CD4-positive, alpha-beta T cell (primary cell): ENCODE measurements at regions not wholly inside any gene's neighbourhood (a gene's known extent, or its start where the extent isn't known, plus 50 kb on each side); places are given as distances from the start of the nearest gene placed in this dataset.
"Not testable (repeated sequence)": the region's sequence is repeated elsewhere in the genome, so short reads cannot be mapped to it uniquely, and the experiment has no call there.

ENCODE experiments used
- ATAC-seq: fragments of 200-7000 bp; cut with Tn5 transposase; one replicate; pipeline ENCODE4 v1.10.0; 2022; ENCODE audit warnings: mild to moderate bottlenecking; ENCODE audit not compliant: poor library complexity
- CTCF ChIA-PET: fragments of 350-600 bp; sonication (Branson Sonifier 250); formaldehyde crosslinking; loops from one replicate; lab custom pipeline; 2021; ENCODE audit warnings: antibody characterized with exemption, inconsistent platforms; lab: Charles Lee
- POLR2A ChIA-PET: fragments of 350-600 bp; sonication (Branson Sonifier 250); formaldehyde crosslinking; loops from one replicate; lab custom pipeline; 2021; ENCODE audit warnings: antibody characterized with exemption, inconsistent platforms; lab: Charles Lee
- DNase-seq, 14 experiments: peaks; one replicate each; pipeline ENCODE4 v3.0.0-alpha.2; 2013 to 2020; ENCODE audit warnings: mixed read lengths in 2 of 14
- H3K27ac ChIP-seq, 2 donors: one replicate each; pipeline versions ENCODE4 v1.5.1 to v1.7.0; 2013; ENCODE audit warnings: low read length in 2 of 2, low read depth in 1 of 2, mild to moderate bottlenecking in 1 of 2
- H3K27me3 ChIP-seq, 2 experiments: 1 replicate in 1 of 2; 2 replicates in 1 of 2; pipeline versions ENCODE4 v1.6.1 to v1.7.0; 2013; ENCODE audit warnings: low read length in 2 of 2, control low read depth in 1 of 2, mild to moderate bottlenecking in 1 of 2, moderate library complexity in 1 of 2; ENCODE audit not compliant: insufficient read depth in 2 of 2, control insufficient read depth in 1 of 2
- H3K36me3 ChIP-seq: one replicate; pipeline ENCODE4 v1.6.1; 2013; ENCODE audit warnings: low read length, control low read depth; ENCODE audit not compliant: insufficient read depth
- H3K4me1 ChIP-seq: one replicate; pipeline ENCODE4 v1.6.1; 2013; ENCODE audit warnings: low read length, control low read depth; ENCODE audit not compliant: insufficient read depth
- H3K4me3 ChIP-seq: one replicate; pipeline ENCODE4 v1.5.1; 2013; ENCODE audit warnings: mild to moderate bottlenecking, low read length, moderate library complexity
- H3K9me3 ChIP-seq, 2 experiments: 1 replicate in 1 of 2; 2 replicates in 1 of 2; pipeline versions ENCODE4 v1.6.1 to v1.7.0; 2013; ENCODE audit warnings: low read length in 2 of 2, mild to moderate bottlenecking in 2 of 2, control low read depth in 1 of 2, moderate library complexity in 1 of 2; ENCODE audit not compliant: control insufficient read depth in 1 of 2, insufficient read depth in 1 of 2
- H3K27ac Mint-ChIP-seq: one replicate; pipeline ENCODE4 v1.8.0; 2020; ENCODE audit warnings: mixed read lengths
- H3K27me3 Mint-ChIP-seq: one replicate; pipeline ENCODE4 v1.8.0; 2021; ENCODE audit warnings: mixed read lengths
- H3K36me3 Mint-ChIP-seq: one replicate; pipeline ENCODE4 v1.8.0; 2021; ENCODE audit warnings: low read depth, mixed read lengths
- H3K4me1 Mint-ChIP-seq: one replicate; pipeline ENCODE4 v1.8.0; 2021; ENCODE audit warnings: low read depth, mixed read lengths
- H3K4me3 Mint-ChIP-seq: one replicate; pipeline ENCODE4 v1.8.0; 2020; ENCODE audit warnings: mild to moderate bottlenecking, mixed read lengths
- H3K9me3 Mint-ChIP-seq: one replicate; pipeline ENCODE4 v1.8.0; 2020; ENCODE audit warnings: mixed read lengths
- intact Hi-C, 2 experiments: fragments of 100-400 bp; cut with DNase I in 1 of 2; cut with micrococcal nuclease in 1 of 2; formaldehyde crosslinking; loops; one replicate each; pipeline versions ENCODE4 v1.15.1 to v1.9.0; 2023 to 2025; cut with DNase I, micrococcal nuclease
- TF ChIP-seq, protein P1 (sequence below): fragments of 200-600 bp; IDR thresholded peaks from one replicate; pipeline ENCODE4 v1.8.0; 2022; ENCODE audit warnings: antibody characterized with exemption, mild to moderate bottlenecking

- Histone ChIP-seq H3K27me3 (no peaks in the 10 kb centered on the region), H3K9me3 (no peaks in the 10 kb centered on the region), H3K27ac (no peak overlapping the region), H3K36me3 (no peaks in the 10 kb centered on the region), H3K4me1 (no peaks in the 10 kb centered on the region), H3K4me3 (no peak overlapping the region)
- H3K4me3 Mint-ChIP-seq, result no peak overlapping the region
- H3K4me1 Mint-ChIP-seq, result no peaks in the 10 kb centered on the region
- CTCF ChIA-PET, result no interaction called here
- H3K27me3 Mint-ChIP-seq, result no peaks in the 10 kb centered on the region
- ATAC-seq, result no peak
- DNase-seq, result no peak
- no peaks in the 10 kb centered on the region for H3K36me3 Mint-ChIP-seq
- peaks cover 3% of the 10 kb centered on the region for H3K9me3 Mint-ChIP-seq
- intact Hi-C loops, result no loop called here
- POLR2A ChIA-PET, result no interaction called here
- H3K27ac Mint-ChIP-seq, result no peak overlapping the region
- TF ChIP-seq, protein P1, sequence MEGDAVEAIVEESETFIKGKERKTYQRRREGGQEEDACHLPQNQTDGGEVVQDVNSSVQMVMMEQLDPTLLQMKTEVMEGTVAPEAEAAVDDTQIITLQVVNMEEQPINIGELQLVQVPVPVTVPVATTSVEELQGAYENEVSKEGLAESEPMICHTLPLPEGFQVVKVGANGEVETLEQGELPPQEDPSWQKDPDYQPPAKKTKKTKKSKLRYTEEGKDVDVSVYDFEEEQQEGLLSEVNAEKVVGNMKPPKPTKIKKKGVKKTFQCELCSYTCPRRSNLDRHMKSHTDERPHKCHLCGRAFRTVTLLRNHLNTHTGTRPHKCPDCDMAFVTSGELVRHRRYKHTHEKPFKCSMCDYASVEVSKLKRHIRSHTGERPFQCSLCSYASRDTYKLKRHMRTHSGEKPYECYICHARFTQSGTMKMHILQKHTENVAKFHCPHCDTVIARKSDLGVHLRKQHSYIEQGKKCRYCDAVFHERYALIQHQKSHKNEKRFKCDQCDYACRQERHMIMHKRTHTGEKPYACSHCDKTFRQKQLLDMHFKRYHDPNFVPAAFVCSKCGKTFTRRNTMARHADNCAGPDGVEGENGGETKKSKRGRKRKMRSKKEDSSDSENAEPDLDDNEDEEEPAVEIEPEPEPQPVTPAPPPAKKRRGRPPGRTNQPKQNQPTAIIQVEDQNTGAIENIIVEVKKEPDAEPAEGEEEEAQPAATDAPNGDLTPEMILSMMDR, result no peak
Measured at GRCh38 chrY:20042993-20043392, 298.5 kb upstream of the KDM5D start.

GRCh38 chrY:20025676-20026075 is 281.1 kb upstream of the KDM5D start:
- no peak overlapping the region for H3K27ac Mint-ChIP-seq
- Histone ChIP-seq H3K9me3 (no peaks in the 10 kb centered on the region), H3K27me3 (no peaks in the 10 kb centered on the region), H3K27ac (no peak overlapping the region), H3K4me3 (no peak overlapping the region), H3K4me1 (no peaks in the 10 kb centered on the region), H3K36me3 (no peaks in the 10 kb centered on the region)
- no peaks in the 10 kb centered on the region for H3K36me3 Mint-ChIP-seq
- no peaks in the 10 kb centered on the region for H3K4me1 Mint-ChIP-seq
- DNase-seq (no peak), ATAC-seq (no peak)
- ChIA-PET CTCF (no interaction called here), POLR2A (no interaction called here)
- intact Hi-C loops, result no loop called here
- no peak overlapping the region for H3K4me3 Mint-ChIP-seq
- peaks cover 3% of the 10 kb centered on the region for H3K9me3 Mint-ChIP-seq
- no peaks in the 10 kb centered on the region for H3K27me3 Mint-ChIP-seq
- TF ChIP-seq, protein P1, result no peak

DNA sequence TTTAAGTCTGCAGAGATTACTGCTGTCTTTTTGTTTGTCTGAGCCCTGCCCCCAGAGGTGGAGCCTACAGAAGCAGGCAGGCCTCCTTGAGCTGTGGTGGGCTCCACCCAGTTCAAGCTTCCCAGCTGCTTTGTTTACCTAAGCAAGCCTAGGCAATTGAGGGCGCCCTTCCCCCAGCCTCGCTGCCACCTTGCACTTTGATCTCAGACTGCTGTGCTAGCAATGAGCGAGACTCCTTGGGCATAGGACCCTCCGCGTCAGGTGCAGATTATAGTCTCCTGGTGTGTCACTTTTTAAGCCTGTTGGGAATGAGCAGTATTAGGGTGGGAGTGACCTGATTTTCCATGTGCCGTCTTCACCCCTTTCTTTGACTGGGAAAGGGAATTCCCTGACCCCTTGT is 248.9 kb upstream of the KDM5D start:
- H3K4me1 ChIP-seq, ATAC-seq, H3K4me3 ChIP-seq, H3K9me3 Mint-ChIP-seq, CTCF ChIA-PET, H3K4me1 Mint-ChIP-seq, H3K4me3 Mint-ChIP-seq, H3K36me3 ChIP-seq, H3K27ac Mint-ChIP-seq, H3K36me3 Mint-ChIP-seq, H3K27me3 ChIP-seq, H3K27ac ChIP-seq, H3K9me3 ChIP-seq, H3K27me3 Mint-ChIP-seq, intact Hi-C loops, POLR2A ChIA-PET: not testable (repeated sequence)
- peak in 3 of 14 experiments; percentile 5 to 20 (median 5) for DNase-seq

GRCh38 chrY:19973012-19973411 is 228.5 kb upstream of the KDM5D start:
- no peaks in the 10 kb centered on the region for H3K4me1 ChIP-seq
- Mint-ChIP-seq H3K27me3 (no peaks in the 10 kb centered on the region), H3K36me3 (no peaks in the 10 kb centered on the region), H3K4me1 (no peaks in the 10 kb centered on the region), H3K27ac (no peak overlapping the region), H3K9me3 (no peaks in the 10 kb centered on the region), H3K4me3 (no peak overlapping the region)
- DNase-seq (no peak), ATAC-seq (no peak)
- ChIA-PET POLR2A (no interaction called here), CTCF (no interaction called here)
- TF ChIP-seq, protein P1, result no peak
- H3K27me3 ChIP-seq, result peaks cover 0 to 3% of the 10 kb centered on the region in 2 experiments
- no peaks in the 10 kb centered on the region for H3K9me3 ChIP-seq
- H3K4me3 ChIP-seq, result no peak overlapping the region
- intact Hi-C loops, result no loop called here
- no peaks in the 10 kb centered on the region for H3K36me3 ChIP-seq
- no peak overlapping the region for H3K27ac ChIP-seq
